Loucy (cell line): ENCODE measurements at regions not wholly inside any gene's neighbourhood (a gene's known extent, or its start where the extent isn't known, plus 50 kb on each side); places are given as distances from the start of the nearest gene placed in this dataset.
A peak's percentile ranks its signal among the peaks of the same experiment; 100 is the strongest.
"Not testable (repeated sequence)": the region's sequence is repeated elsewhere in the genome, so short reads cannot be mapped to it uniquely, and the experiment has no call there.

ENCODE experiments used
- H2AFZ ChIP-seq: fragments of 200-600 bp; sonication (generic); 2 replicates; pipeline ENCODE4 v1.6.0; 2016; ENCODE audit warnings: antibody characterized with exemption, mild to moderate bottlenecking, low read length, moderate library complexity
- H3F3A ChIP-seq: fragments of 200-600 bp; 2 replicates; pipeline ENCODE4 v1.6.0; 2016; ENCODE audit warnings: antibody characterized with exemption, low read depth, mild to moderate bottlenecking
- H3K27me3 ChIP-seq: fragments of 200-600 bp; sonication (generic); 2 replicates; pipeline ENCODE4 v1.6.1; 2014; ENCODE audit warnings: low read length, mild to moderate bottlenecking; ENCODE audit not compliant: insufficient read depth, poor library complexity, severe bottlenecking
- H3K36me3 ChIP-seq: fragments of 200-600 bp; sonication (generic); 2 replicates; pipeline ENCODE4 v1.6.1; 2016; ENCODE audit warnings: low read length; ENCODE audit not compliant: insufficient read depth
- H3K4me1 ChIP-seq: fragments of 200-600 bp; sonication (generic); 2 replicates; pipeline ENCODE4 v1.5.1; 2014; ENCODE audit warnings: low read length, mild to moderate bottlenecking; ENCODE audit not compliant: insufficient read depth, poor library complexity, severe bottlenecking
- H3K4me2 ChIP-seq: fragments of 200-600 bp; sonication (generic); 2 replicates; pipeline ENCODE4 v1.6.0; 2014; ENCODE audit warnings: antibody characterized with exemption, low read length, low read depth, mild to moderate bottlenecking; ENCODE audit not compliant: poor library complexity, severe bottlenecking
- H3K4me3 ChIP-seq: fragments of 200-600 bp; sonication (generic); 2 replicates; pipeline ENCODE4 v1.5.1; 2014; ENCODE audit warnings: low read length, mild to moderate bottlenecking, mixed read lengths; ENCODE audit not compliant: poor library complexity, severe bottlenecking
- H3K79me2 ChIP-seq: fragments of 200-600 bp; sonication (generic); 2 replicates; pipeline ENCODE4 v1.6.1; 2014; ENCODE audit warnings: low read length; ENCODE audit not compliant: insufficient read depth
- H3K9ac ChIP-seq: fragments of 200-600 bp; sonication (generic); 2 replicates; pipeline ENCODE4 v1.6.0; 2014; ENCODE audit warnings: mild to moderate bottlenecking, low read depth, low read length, moderate library complexity; ENCODE audit not compliant: poor library complexity, severe bottlenecking
- H3K9me2 ChIP-seq: fragments of 200-600 bp; sonication (generic); replicated peaks from 2 replicates; pipeline ENCODE4 v1.6.1; 2016; ENCODE audit warnings: low read depth, low read length, mixed read lengths
- H3K9me3 ChIP-seq: fragments of 200-600 bp; sonication (generic); 2 replicates; pipeline ENCODE4 v1.6.1; 2014; ENCODE audit warnings: mild to moderate bottlenecking, antibody characterized with exemption, low read length, low read depth; ENCODE audit not compliant: insufficient read depth
- H4K20me1 ChIP-seq: fragments of 200-600 bp; sonication (generic); 2 replicates; pipeline ENCODE4 v1.6.0; 2014; ENCODE audit warnings: antibody characterized with exemption, low read length, mild to moderate bottlenecking; ENCODE audit not compliant: insufficient read depth, poor library complexity, severe bottlenecking
- CTCF ChIP-seq: fragments of 200-600 bp; sonication (generic); conservative IDR thresholded peaks from 2 replicates; pipeline ENCODE4 v1.5.1; 2014; ENCODE audit warnings: mild to moderate bottlenecking, antibody characterized with exemption, low read length
- EZH2phosphoT487 ChIP-seq: fragments of 200-600 bp; IDR thresholded peaks from 2 replicates; pipeline ENCODE4 v1.6.1; 2018; ENCODE audit warnings: antibody characterized with exemption, mild to moderate bottlenecking, moderate library complexity, borderline replicate concordance

DNA sequence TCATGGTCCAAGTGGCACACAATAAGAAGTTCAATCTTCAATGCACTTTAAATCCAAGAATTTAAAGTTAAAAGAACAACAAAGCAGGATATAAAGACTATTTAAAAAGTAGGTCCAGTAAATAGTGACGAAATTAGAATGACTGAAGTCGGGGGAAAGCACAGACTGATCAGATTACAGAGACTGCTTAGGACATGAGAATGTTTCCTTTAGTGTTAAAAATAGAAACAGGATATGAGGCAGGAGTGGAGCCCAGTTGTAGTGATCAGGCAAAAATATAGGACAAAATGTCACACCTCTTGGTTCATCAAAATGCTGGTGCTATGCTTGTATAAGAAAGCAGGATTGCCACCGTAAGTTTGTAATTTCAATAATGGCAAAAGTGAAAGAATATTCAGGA, 52.2 kb upstream of the CD163 start:
- Histone ChIP-seq H3K36me3 (no peaks in the 10 kb centered on the region), H3K9ac (peak overlapping the region; percentile 23), H3K27me3 (no peaks in the 10 kb centered on the region), H2AFZ (peak overlapping the region; percentile 72), H3K9me3 (no peaks in the 10 kb centered on the region), H3K9me2 (no peaks in the 10 kb centered on the region), H3K4me3 (peak overlapping the region; percentile 57), H3K4me2 (peak overlapping the region; percentile 71), H3K4me1 (peaks cover 12% of the 10 kb centered on the region), H3F3A (no peaks in the 10 kb centered on the region), H3K79me2 (no peaks in the 10 kb centered on the region), H4K20me1 (no peaks in the 10 kb centered on the region)
- no peak for TF ChIP-seq EZH2phosphoT487
- no peak for TF ChIP-seq CTCF

DNA sequence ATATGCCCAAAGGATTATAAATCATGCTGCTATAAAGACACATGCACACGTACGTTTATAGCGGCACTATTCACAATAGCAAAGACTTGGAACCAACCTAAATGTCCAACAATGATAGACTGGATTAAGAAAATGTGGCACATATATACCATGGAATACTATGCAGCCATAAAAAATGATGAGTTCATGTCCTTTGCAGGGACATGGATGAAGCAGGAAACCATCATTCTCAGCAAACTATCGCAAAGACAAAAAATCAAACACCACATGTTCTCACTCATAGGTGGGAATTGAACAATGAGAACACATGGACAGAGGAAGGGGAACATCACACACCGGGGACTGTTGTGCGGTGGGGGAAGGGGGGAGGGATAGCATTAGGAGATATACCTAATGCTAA, 51.3 kb upstream of the CD163 start:
- H3K9ac ChIP-seq, H3K27me3 ChIP-seq, H3K9me2 ChIP-seq, H3K4me2 ChIP-seq, H3K9me3 ChIP-seq, H3K79me2 ChIP-seq, H3K4me3 ChIP-seq, H4K20me1 ChIP-seq, H2AFZ ChIP-seq, H3F3A ChIP-seq, H3K36me3 ChIP-seq: not testable (repeated sequence)
- peaks cover 12% of the 10 kb centered on the region for H3K4me1 ChIP-seq
